ENCODE measurements at regions not wholly inside any gene's neighbourhood (a gene's known extent, or its start where the extent isn't known, plus 50 kb on each side); places are given as distances from the start of the nearest gene placed in this dataset.

- TF ChIP-seq EGR2 (tag by site-specific recombination; IDR thresholded peaks at IDR 0.05; ENCODE audit: low read depth) (no peak), ZNF610 (tag by site-specific recombination; IDR thresholded peaks at IDR 0.05; ENCODE audit: borderline replicate concordance) (no peak), YY1 (tag by site-specific recombination; IDR thresholded peaks at IDR 0.05) (no peak), ZNF404 (tag by site-specific recombination; IDR thresholded peaks at IDR 0.05) (no peak), ZNF311 (tag by site-specific recombination; IDR thresholded peaks at IDR 0.05; ENCODE audit: borderline replicate concordance) (no peak), ZBTB11 (tag by site-specific recombination; conservative IDR thresholded peaks at IDR 0.05; ENCODE audit: low read depth) (no peak), SCRT1 (tag by site-specific recombination; IDR thresholded peaks at IDR 0.05; ENCODE audit: borderline replicate concordance) (no peak), GLI4 (tag by site-specific recombination; IDR thresholded peaks at IDR 0.05) (no peak), KLF8 (tag by site-specific recombination; IDR thresholded peaks at IDR 0.05) (no peak), OSR2 (tag by site-specific recombination; IDR thresholded peaks at IDR 0.05) (no peak), ZNF555 (tag by site-specific recombination; conservative IDR thresholded peaks at IDR 0.05) (no peak), ZFP37 (tag by site-specific recombination; IDR thresholded peaks at IDR 0.05) (no peak), ZNF239 (tag by site-specific recombination; IDR thresholded peaks at IDR 0.05) (no peak)
These were observed 54.7 kb upstream of the MAP1LC3B2 start (continued) for GRCh38 chr12:116504438-116504837.

GRCh38 chr12:116506697-116507064, 52.5 kb upstream of the MAP1LC3B2 start:
- POLR2A ChIA-PET: no interaction called here
- CTCF ChIA-PET: no interaction called here
- H3K4me3 ChIP-seq (ENCODE audit: low read depth, low read length): no peak overlapping the region
- no peaks in the 10 kb centered on the region for H3K4me1 ChIP-seq (ENCODE audit: control insufficient read depth, insufficient read depth, low read length)
- H3K27ac ChIP-seq (ENCODE audit: extremely low read depth, low read depth, low read length): no peak overlapping the region
- TF ChIP-seq ZNF157 (tag by site-specific recombination; IDR thresholded peaks at IDR 0.05): no peak
- no peak for TF ChIP-seq ZBTB7A (tag by site-specific recombination; IDR thresholded peaks at IDR 0.05; ENCODE audit: low read depth)
- TF ChIP-seq ZNF423 (tag by site-specific recombination; IDR thresholded peaks at IDR 0.05): no peak
- TF ChIP-seq PBX3 (CRISPR knock-in tag; IDR thresholded peaks at IDR 0.05): no peak
- no peak for TF ChIP-seq ZNF335 (tag by site-specific recombination; conservative IDR thresholded peaks at IDR 0.05)
- TF ChIP-seq ZNF155 (tag by site-specific recombination; IDR thresholded peaks at IDR 0.05): no peak
- no peak for TF ChIP-seq SETDB1 (IDR thresholded peaks at IDR 0.05; ENCODE audit: insufficient read length, low read length)
- no peak for TF ChIP-seq ZNF654 (tag by site-specific recombination; IDR thresholded peaks at IDR 0.05; ENCODE audit: low read depth)
- no peak for TF ChIP-seq ZNF488 (tag by site-specific recombination; IDR thresholded peaks at IDR 0.05)
- no peaks in the 10 kb centered on the region for H3K36me3 ChIP-seq (ENCODE audit: control insufficient read depth in 2 of 2, insufficient read depth in 1 of 2, low read length in 2 of 2)
- H3K9me3 ChIP-seq (ENCODE audit: control insufficient read depth, insufficient read depth, low read depth, low read length): no peaks in the 10 kb centered on the region
